GM12878 (cell line): ENCODE measurements at regions not wholly inside any gene's neighbourhood (a gene's known extent, or its start where the extent isn't known, plus 50 kb on each side); places are given as distances from the start of the nearest gene placed in this dataset.

Source experiments
- ATAC-seq: fragments of 200-7000 bp; cut with Tn5 transposase; 3 replicates; pipeline ENCODE4 v1.9.1; 2020; ENCODE audit warnings: mild to moderate bottlenecking, moderate library complexity
- BruUV-seq: library from RNA; stranded (reverse); fragments of 400-500 nt; replicated peaks from 2 replicates; lab custom pipeline; 2021; lab: Mats Ljungman, UMichigan
- CTCF ChIA-PET: fragments of 300-600 bp; sonication (Branson Sonifier 250); formaldehyde crosslinking; extraction: SDS; loops from one replicate; lab custom pipeline; 2021; ENCODE audit warnings: inconsistent platforms; lab: Yijun Ruan, JAX
- POLR2A ChIA-PET: fragments of 350-600 bp; formaldehyde crosslinking; extraction: SDS; loops from one replicate; lab custom pipeline; 2021; ENCODE audit warnings: inconsistent platforms; lab: Charles Lee
- RAD21 ChIA-PET: fragments of 300-600 bp; sonication (Branson Sonifier 250); formaldehyde crosslinking; loops from one replicate; lab custom pipeline; 2023; ENCODE audit warnings: antibody characterized with exemption; ENCODE audit not compliant: unreplicated experiment; lab: Charles Lee
- SMC1A ChIA-PET: fragments of 300-600 bp; sonication (Branson Sonifier 250); formaldehyde crosslinking; loops from one replicate; lab custom pipeline; 2023; ENCODE audit not compliant: unreplicated experiment, uncharacterized antibody; lab: Charles Lee
- DNase-seq: peaks from one replicate; pipeline ENCODE4 v3.0.0-alpha.2; 2011; ENCODE audit warnings: low read depth, low spot score
- FAIRE-seq: peaks from 3 replicates; lab custom pipeline; 2011; peaks lifted over from hg19 to GRCh38; lab: Jason Lieb, UNC
- H2AFZ ChIP-seq: 2 replicates; pipeline ENCODE4 v1.6.0; 2011; ENCODE audit warnings: low read depth, low read length, control low read depth; ENCODE audit not compliant: control insufficient read depth
- H3K27ac ChIP-seq: 2 replicates; pipeline ENCODE4 v1.5.1; 2011; ENCODE audit warnings: control low read depth; ENCODE audit not compliant: control insufficient read depth, insufficient read depth
- H3K27me3 ChIP-seq, 2 experiments: replicated peaks in 1 of 2; 2 replicates each; pipeline versions ENCODE4 v1.6.0 to v1.6.1; 2011; ENCODE audit warnings: low read length in 1 of 2; ENCODE audit not compliant: control insufficient read depth in 2 of 2, insufficient read depth in 2 of 2
- H3K36me3 ChIP-seq, 2 experiments: 2 replicates each; pipeline ENCODE4 v1.5.1; 2011; ENCODE audit warnings: low read length in 1 of 2; ENCODE audit not compliant: control insufficient read depth in 2 of 2, insufficient read depth in 2 of 2
- H3K4me1 ChIP-seq: 2 replicates; pipeline ENCODE4 v1.6.1; 2011; ENCODE audit warnings: mild to moderate bottlenecking, low read length, moderate library complexity, mixed read lengths; ENCODE audit not compliant: control insufficient read depth, insufficient read depth
- H3K4me2 ChIP-seq: 2 replicates; pipeline ENCODE4 v1.6.0; 2011; ENCODE audit warnings: control low read depth; ENCODE audit not compliant: control insufficient read depth, insufficient read depth
- H3K4me3 ChIP-seq: fragments of 200-600 bp; sonication (generic); 2 replicates; pipeline ENCODE4 v1.5.1; 2016
- H3K79me2 ChIP-seq: 2 replicates; pipeline ENCODE4 v1.6.0; 2011; ENCODE audit warnings: low read length; ENCODE audit not compliant: control insufficient read depth, insufficient read depth
- H3K9ac ChIP-seq: 2 replicates; pipeline ENCODE4 v1.8.0; 2011; ENCODE audit warnings: low read length, control low read depth, mixed read lengths; ENCODE audit not compliant: control insufficient read depth, insufficient read depth
- H3K9me3 ChIP-seq: replicated peaks from 3 replicates; pipeline ENCODE4 v1.5.1; 2011; ENCODE audit warnings: mild to moderate bottlenecking, low read length; ENCODE audit not compliant: control insufficient read depth, insufficient read depth
- H4K20me1 ChIP-seq: 2 replicates; pipeline ENCODE4 v1.6.0; 2011; ENCODE audit not compliant: control insufficient read depth, insufficient read depth
- ATF3 ChIP-seq: IDR thresholded peaks from 2 replicates; pipeline ENCODE4 v1.6.1; 2011; ENCODE audit warnings: low read depth, mild to moderate bottlenecking, low read length, moderate library complexity, borderline replicate concordance; ENCODE audit errors: extremely low read depth
- BACH1 ChIP-seq: fragments of 450-650 bp; IDR thresholded peaks from 2 replicates; pipeline ENCODE4 v1.6.1; 2017; ENCODE audit warnings: mild to moderate bottlenecking, borderline replicate concordance
- BCLAF1 ChIP-seq: fragments of 450-650 bp; IDR thresholded peaks from 2 replicates; pipeline ENCODE4 v1.6.1; 2017; ENCODE audit warnings: antibody characterized with exemption, mild to moderate bottlenecking, moderate library complexity
- BRCA1 ChIP-seq: IDR thresholded peaks from 2 replicates; pipeline ENCODE4 v1.6.1; 2011; ENCODE audit warnings: low read depth, low read length, improper control_type of control experiment
- CHD1 ChIP-seq: IDR thresholded peaks from 2 replicates; pipeline ENCODE4 v1.6.1; 2012; ENCODE audit warnings: low read depth, low read length, improper control_type of control experiment
- EZH2 ChIP-seq: IDR thresholded peaks from 2 replicates; pipeline ENCODE4 v1.6.1; 2012; ENCODE audit warnings: low read depth, mild to moderate bottlenecking, control low read depth, inconsistent platforms, low read length, borderline replicate concordance; ENCODE audit not compliant: control insufficient read depth
- IKZF1 ChIP-seq: fragments of 450-650 bp; conservative IDR thresholded peaks from 2 replicates; pipeline ENCODE4 v1.6.1; 2017; ENCODE audit warnings: antibody characterized with exemption, mild to moderate bottlenecking
- IRF4 ChIP-seq: IDR thresholded peaks from 2 replicates; pipeline ENCODE4 v1.6.1; 2011; ENCODE audit warnings: low read depth, low read length
- KDM1A ChIP-seq: fragments of 200-600 bp; sonication (generic); IDR thresholded peaks from 2 replicates; pipeline ENCODE4 v1.6.1; 2016; ENCODE audit warnings: borderline replicate concordance
- LARP7 ChIP-seq: fragments of 450-650 bp; IDR thresholded peaks from 2 replicates; pipeline ENCODE4 v1.6.1; 2017; ENCODE audit warnings: mild to moderate bottlenecking
- MXI1 ChIP-seq: fragments of 150-350 bp; IDR thresholded peaks from 2 replicates; pipeline ENCODE4 v1.6.1; 2011; ENCODE audit warnings: low read depth, mild to moderate bottlenecking, inconsistent platforms, low read length, improper control_type of control experiment
- NBN ChIP-seq: fragments of 450-650 bp; IDR thresholded peaks from 2 replicates; pipeline ENCODE4 v1.6.1; 2016
- NR2C1 ChIP-seq: fragments of 450-650 bp; IDR thresholded peaks from 2 replicates; pipeline ENCODE4 v1.6.1; 2017; ENCODE audit warnings: antibody characterized with exemption, mild to moderate bottlenecking, moderate library complexity
- RCOR1 ChIP-seq: conservative IDR thresholded peaks from 2 replicates; pipeline ENCODE4 v1.6.1; 2012; ENCODE audit warnings: low read depth, low read length, improper control_type of control experiment
- USF1 ChIP-seq: IDR thresholded peaks from 2 replicates; pipeline ENCODE4 v1.6.1; 2011; ENCODE audit warnings: borderline replicate concordance, low read depth, mild to moderate bottlenecking, moderate library complexity, mixed read lengths, low read length; ENCODE audit not compliant: insufficient read depth; ENCODE audit errors: extremely low read length
- WGBS: methylation state at CpG from one replicate; pipeline ENCODE4 v1.1.6; 2016; ENCODE audit warnings: low lambda C conversion rate; ENCODE audit not compliant: insufficient replicate concordance, insufficient coverage; ENCODE audit errors: missing lambda C conversion rate; 5-methylcytosine and 5-hydroxymethylcytosine counted together
- in situ Hi-C: fragments of 300-500 bp; cut with MboI; formaldehyde crosslinking; loops from 9 replicates; pipeline ENCODE4 v1.14.3; 2018; ENCODE audit warnings: mixed read lengths
- intact Hi-C: fragments of 100-400 bp; cut with micrococcal nuclease; formaldehyde crosslinking; loops from one replicate; pipeline ENCODE4 v1.14.2; 2022; ENCODE audit not compliant: unreplicated experiment

- Histone ChIP-seq H3K27ac (no peak overlapping the region), H3K4me2 (no peak overlapping the region), H3K4me1 (no peaks in the 10 kb centered on the region), H3K9me3 (no peaks in the 10 kb centered on the region), H4K20me1 (no peaks in the 10 kb centered on the region), H3K36me3 (no peaks in the 10 kb centered on the region), H3K4me3 (no peak overlapping the region), H2AFZ (no peak overlapping the region), H3K79me2 (no peaks in the 10 kb centered on the region), H3K9ac (no peak overlapping the region), H3K27me3 (no peaks in the 10 kb centered on the region)
- FAIRE-seq (no peak), DNase-seq (no peak), ATAC-seq (peak; percentile 89)
- BruUV-seq = no TSS peak
- in situ Hi-C loops (no loop called here), intact Hi-C loops (no loop called here)
- WGBS = 63% methylated on average over 3 of the region's 3 CpGs
- CTCF ChIA-PET = no interaction called here
- POLR2A ChIA-PET = no interaction called here
- SMC1A ChIA-PET = interaction anchor here (0.6 to 1.2 kb wide), 3 partner anchors 10 to 208 kb away, joined by 3 to 4 read pairs (median 3); no protein-coding TSS in a partner anchor
- no peak for TF ChIP-seq NBN
- no peak for TF ChIP-seq KDM1A
- TF ChIP-seq BRCA1 = no peak
- no peak for TF ChIP-seq BACH1
- no peak for TF ChIP-seq ATF3
- no peak for TF ChIP-seq RCOR1
- TF ChIP-seq USF1 = no peak
- no peak for TF ChIP-seq LARP7
- TF ChIP-seq CHD1 = no peak
- TF ChIP-seq EZH2 = no peak
- no peak for TF ChIP-seq BCLAF1
- no peak for TF ChIP-seq IKZF1
- no peak for TF ChIP-seq NR2C1
- no peak for TF ChIP-seq IRF4
- no peak for TF ChIP-seq MXI1
- RAD21 ChIA-PET = no interaction called here
These were observed 602.7 kb upstream of the SORCS1 start for GRCh38 chr10:107767185-107767584.
